ENCODE measurements at regions not wholly inside any gene's neighbourhood (a gene's known extent, or its start where the extent isn't known, plus 50 kb on each side); places are given as distances from the start of the nearest gene placed in this dataset.

GRCh38 chr6:66578362-66578761 is 871.3 kb upstream of the EYS start (continued):
- no peak for TF ChIP-seq CHD7 (IDR thresholded peaks at IDR 0.05; ENCODE audit: insufficient replicate concordance, low read length)
- no peak for TF ChIP-seq SIX5 (IDR thresholded peaks at IDR 0.05; ENCODE audit: low read depth, low read length)
- no peak for TF ChIP-seq RBBP5 (IDR thresholded peaks at IDR 0.05; ENCODE audit: borderline replicate concordance, low read depth, low read length)
- TF ChIP-seq PHF8 (conservative IDR thresholded peaks at IDR 0.05; ENCODE audit: low read depth, low read length) = no peak
- TF ChIP-seq CREB1 (IDR thresholded peaks at IDR 0.05) = no peak
- TF ChIP-seq HDAC2 (IDR thresholded peaks at IDR 0.05; ENCODE audit: borderline replicate concordance in 1 of 2, low read depth in 2 of 2, low read length in 2 of 2) = no peak
- TF ChIP-seq RFX5 (IDR thresholded peaks at IDR 0.05; ENCODE audit: borderline replicate concordance, low read depth, low read length) = no peak
- no peak for TF ChIP-seq CHD1 (IDR thresholded peaks at IDR 0.05; ENCODE audit: low read depth, low read length)
- TF ChIP-seq CHD2 (IDR thresholded peaks at IDR 0.05; ENCODE audit: low read length) = no peak
- TF ChIP-seq CTCF (IDR thresholded peaks at IDR 0.05; ENCODE audit: control extremely low read depth in 1 of 3, insufficient read depth in 1 of 3, low read depth in 1 of 3, low read length in 3 of 3) = no peak

All from H1 (cell line).